Vagina (tissue), 2 donors: ENCODE measurements at regions not wholly inside any gene's neighbourhood (a gene's known extent, or its start where the extent isn't known, plus 50 kb on each side); places are given as distances from the start of the nearest gene placed in this dataset.

ENCODE experiments used
- CTCF ChIP-seq, 3 experiments: fragments of 450-650 bp in 2 of 3; fragments of 200-600 bp in 1 of 3; sonication (generic) in 1 of 3; IDR thresholded peaks; one replicate each; pipeline ENCODE4 v1.5.1; 2017 to 2019; ENCODE audit warnings: antibody characterized with exemption in 3 of 3, mild to moderate bottlenecking in 2 of 3, moderate library complexity in 2 of 3
- POLR2A ChIP-seq, 2 donors: fragments of 450-650 bp; IDR thresholded peaks; one replicate each; pipeline ENCODE4 v1.6.1; 2017; ENCODE audit warnings: antibody characterized with exemption in 2 of 2, mild to moderate bottlenecking in 2 of 2, moderate library complexity in 2 of 2

- TF ChIP-seq CTCF (IDR thresholded peaks at IDR 0.05): no peak
- no peak for TF ChIP-seq POLR2A (IDR thresholded peaks at IDR 0.05)
Observed at GRCh38 chr16:22653876-22654275, 143.2 kb downstream of the NPIPB5 start.
